Progenitor cell of endocrine pancreas (in vitro differentiated cells): ENCODE measurements at regions not wholly inside any gene's neighbourhood (a gene's known extent, or its start where the extent isn't known, plus 50 kb on each side); places are given as distances from the start of the nearest gene placed in this dataset.

Experiments used
- DNase-seq: peaks from one replicate; pipeline ENCODE4 v3.0.0; 2021; ENCODE audit warnings: low spot score; ENCODE audit not compliant: unreplicated experiment
- H3K27ac Mint-ChIP-seq: 2 replicates; pipeline ENCODE4 v1.8.0; 2021; ENCODE audit warnings: mild to moderate bottlenecking, moderate library complexity, mixed read lengths
- H3K27me3 Mint-ChIP-seq: 2 replicates; pipeline ENCODE4 v1.8.0; 2021; ENCODE audit warnings: mixed read lengths
- H3K36me3 Mint-ChIP-seq: 2 replicates; pipeline ENCODE4 v1.8.0; 2022; ENCODE audit warnings: mixed read lengths; ENCODE audit not compliant: insufficient read depth
- H3K4me1 Mint-ChIP-seq: 2 replicates; pipeline ENCODE4 v1.8.0; 2021; ENCODE audit warnings: low read depth, mixed read lengths
- H3K4me3 Mint-ChIP-seq: 2 replicates; pipeline ENCODE4 v1.8.0; 2021; ENCODE audit warnings: low read depth, mild to moderate bottlenecking, moderate library complexity, mixed read lengths
- H3K9me3 Mint-ChIP-seq: 2 replicates; pipeline ENCODE4 v1.8.0; 2021; ENCODE audit warnings: low read depth, mixed read lengths
- TF ChIP-seq, protein P1 (sequence below): fragments of 200-600 bp; sonication (generic); IDR thresholded peaks from one replicate; pipeline ENCODE4 v1.5.0; 2021; ENCODE audit warnings: antibody characterized with exemption, mild to moderate bottlenecking; ENCODE audit not compliant: unreplicated experiment

DNA sequence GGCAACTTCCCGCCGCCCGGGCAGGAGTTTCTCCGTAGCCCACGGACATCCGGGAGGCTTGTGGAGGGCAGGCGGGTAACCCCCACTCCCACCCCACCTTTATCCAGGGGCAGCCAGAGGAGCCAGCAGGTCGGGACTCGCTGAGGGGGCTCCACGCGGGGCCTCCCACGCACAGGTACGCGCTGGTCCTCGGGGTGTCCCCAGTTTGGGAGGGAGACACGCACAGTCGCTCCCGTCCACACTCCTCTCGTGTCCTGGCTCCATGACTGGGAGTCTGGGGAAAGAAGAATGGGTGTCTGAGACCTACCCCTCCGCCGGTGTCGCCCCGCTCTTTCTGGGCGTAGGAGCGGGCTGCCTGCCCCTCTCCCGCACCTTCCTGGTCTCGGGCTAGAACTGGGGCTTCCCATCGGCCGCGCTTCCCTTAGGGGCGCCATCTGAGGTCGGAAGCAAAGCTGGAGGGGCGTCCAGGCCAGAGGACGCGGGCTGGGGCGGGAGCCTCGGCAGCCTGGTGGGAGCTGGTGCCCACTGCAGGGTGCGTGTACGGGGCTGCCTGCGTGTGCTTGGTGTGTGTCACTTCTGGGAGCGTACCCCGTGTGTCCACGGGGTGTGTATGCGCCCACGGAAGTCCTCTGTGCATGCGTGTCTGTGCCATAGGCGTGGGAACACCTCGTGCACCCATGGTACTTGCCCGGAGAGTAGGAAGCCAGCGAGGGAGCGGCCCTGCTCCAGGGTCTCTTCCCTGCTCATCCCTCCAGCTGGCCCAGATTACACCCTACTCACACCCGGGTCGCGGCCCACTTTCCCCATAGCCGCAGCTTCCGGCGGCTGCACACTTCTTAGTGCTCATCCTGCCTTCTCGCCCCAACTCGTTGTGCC, 73.0 kb upstream of the LEP start:
- H3K36me3 Mint-ChIP-seq: no peaks in the 10 kb centered on the region
- peak overlapping the region; percentile 65 for H3K4me3 Mint-ChIP-seq
- H3K27me3 Mint-ChIP-seq: peaks cover 76% of the 10 kb centered on the region
- H3K27ac Mint-ChIP-seq: no peak overlapping the region
- TF ChIP-seq, protein P1, sequence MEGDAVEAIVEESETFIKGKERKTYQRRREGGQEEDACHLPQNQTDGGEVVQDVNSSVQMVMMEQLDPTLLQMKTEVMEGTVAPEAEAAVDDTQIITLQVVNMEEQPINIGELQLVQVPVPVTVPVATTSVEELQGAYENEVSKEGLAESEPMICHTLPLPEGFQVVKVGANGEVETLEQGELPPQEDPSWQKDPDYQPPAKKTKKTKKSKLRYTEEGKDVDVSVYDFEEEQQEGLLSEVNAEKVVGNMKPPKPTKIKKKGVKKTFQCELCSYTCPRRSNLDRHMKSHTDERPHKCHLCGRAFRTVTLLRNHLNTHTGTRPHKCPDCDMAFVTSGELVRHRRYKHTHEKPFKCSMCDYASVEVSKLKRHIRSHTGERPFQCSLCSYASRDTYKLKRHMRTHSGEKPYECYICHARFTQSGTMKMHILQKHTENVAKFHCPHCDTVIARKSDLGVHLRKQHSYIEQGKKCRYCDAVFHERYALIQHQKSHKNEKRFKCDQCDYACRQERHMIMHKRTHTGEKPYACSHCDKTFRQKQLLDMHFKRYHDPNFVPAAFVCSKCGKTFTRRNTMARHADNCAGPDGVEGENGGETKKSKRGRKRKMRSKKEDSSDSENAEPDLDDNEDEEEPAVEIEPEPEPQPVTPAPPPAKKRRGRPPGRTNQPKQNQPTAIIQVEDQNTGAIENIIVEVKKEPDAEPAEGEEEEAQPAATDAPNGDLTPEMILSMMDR: no peak
- H3K9me3 Mint-ChIP-seq: no peaks in the 10 kb centered on the region
- peaks cover 8% of the 10 kb centered on the region for H3K4me1 Mint-ChIP-seq
- no peak for DNase-seq

DNA sequence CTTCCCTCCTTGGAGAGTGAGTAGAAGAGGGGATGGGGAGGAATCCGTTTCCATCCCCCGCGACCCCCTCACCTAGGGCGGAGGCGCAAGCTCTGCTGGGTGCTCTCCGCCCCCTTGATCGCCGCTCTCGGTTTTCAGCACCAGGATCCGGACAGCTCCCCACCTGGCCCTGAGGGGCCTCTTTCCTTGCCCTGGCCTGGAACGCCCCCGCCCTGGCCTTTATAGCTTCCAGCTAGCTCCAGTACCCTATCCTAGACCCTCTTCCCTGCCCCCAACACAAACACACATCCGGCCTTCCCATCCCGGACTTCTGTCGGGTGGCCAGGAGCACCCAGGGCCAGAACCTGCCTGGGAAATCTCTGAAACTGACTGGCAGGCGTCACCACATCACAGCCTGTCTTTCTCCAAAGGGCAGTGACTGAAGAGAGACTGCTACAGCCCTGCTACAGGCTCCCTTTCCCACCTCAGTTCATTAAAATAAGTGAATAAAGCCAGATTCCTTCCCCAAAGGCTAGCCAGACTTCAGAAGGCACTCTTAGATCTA, 72.3 kb upstream of the LEP start:
- Mint-ChIP-seq H3K9me3 (no peaks in the 10 kb centered on the region), H3K4me1 (peaks cover 8% of the 10 kb centered on the region), H3K4me3 (peak overlapping the region; percentile 65), H3K27me3 (peaks cover 77% of the 10 kb centered on the region), H3K36me3 (no peaks in the 10 kb centered on the region), H3K27ac (peak overlapping the region; percentile 47)
- TF ChIP-seq, protein P1: no peak
- DNase-seq: peak; percentile 81

DNA sequence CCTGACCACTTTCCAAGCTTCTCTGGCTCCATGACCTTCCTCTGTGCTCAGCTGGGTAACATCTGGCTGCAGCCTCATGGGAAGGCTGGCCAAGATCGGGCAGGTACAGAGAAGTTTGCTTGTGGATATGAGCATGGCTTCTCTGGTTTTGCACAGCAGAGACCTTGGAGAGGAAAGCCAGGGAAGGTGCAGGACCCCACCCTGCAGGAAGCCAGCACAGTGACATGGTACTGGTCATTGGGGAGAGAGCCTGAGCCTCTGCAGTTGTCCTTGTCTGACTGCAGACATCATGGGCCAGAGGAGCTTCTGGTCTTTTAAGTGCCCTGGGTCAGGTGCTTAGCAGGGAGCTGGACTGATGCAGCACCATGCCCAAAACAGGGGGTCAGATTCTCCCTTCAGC, 70.6 kb upstream of the LEP start:
- Mint-ChIP-seq H3K9me3 (no peaks in the 10 kb centered on the region), H3K27me3 (peaks cover 79% of the 10 kb centered on the region)

DNA sequence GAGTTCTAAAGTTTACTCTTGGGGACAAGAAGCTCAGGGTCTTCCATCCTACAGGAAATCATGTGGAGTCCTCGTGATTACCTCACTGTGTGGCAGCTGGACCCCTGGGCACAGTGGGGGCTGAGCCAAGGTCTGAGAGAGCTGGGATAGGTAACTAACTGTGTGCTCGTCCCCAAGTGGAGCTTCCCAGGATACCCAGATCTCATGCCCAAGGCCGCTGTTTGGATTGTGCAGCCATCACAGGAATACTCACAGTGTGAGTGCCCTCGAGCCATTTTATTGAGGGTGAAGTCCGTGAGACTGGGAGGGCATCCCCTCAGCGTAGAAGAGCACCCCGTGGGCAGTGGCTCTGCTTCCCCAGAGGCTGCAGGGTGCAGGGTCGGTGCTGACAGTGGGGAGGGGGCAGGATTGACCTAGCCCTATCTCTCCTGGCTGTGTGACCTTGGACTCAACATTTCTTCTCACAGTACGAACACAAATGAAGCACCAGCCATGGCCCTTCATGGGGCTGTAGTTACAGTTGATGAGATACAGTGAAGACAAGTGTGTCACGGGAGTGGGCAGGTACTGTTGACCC, 69.6 kb upstream of the LEP start:
- Mint-ChIP-seq H3K9me3 (no peaks in the 10 kb centered on the region), H3K36me3 (no peaks in the 10 kb centered on the region), H3K4me3 (no peak overlapping the region), H3K4me1 (peaks cover 4% of the 10 kb centered on the region), H3K27me3 (peaks cover 72% of the 10 kb centered on the region), H3K27ac (no peak overlapping the region)
- no peak for DNase-seq
- TF ChIP-seq, protein P1: no peak

More for the DNA sequence above, 70.6 kb upstream of the LEP start:
- H3K36me3 Mint-ChIP-seq: no peaks in the 10 kb centered on the region
- H3K4me3 Mint-ChIP-seq: no peak overlapping the region
- TF ChIP-seq, protein P1: no peak
- no peak overlapping the region for H3K27ac Mint-ChIP-seq
- DNase-seq: no peak
- H3K4me1 Mint-ChIP-seq: peaks cover 4% of the 10 kb centered on the region

DNA sequence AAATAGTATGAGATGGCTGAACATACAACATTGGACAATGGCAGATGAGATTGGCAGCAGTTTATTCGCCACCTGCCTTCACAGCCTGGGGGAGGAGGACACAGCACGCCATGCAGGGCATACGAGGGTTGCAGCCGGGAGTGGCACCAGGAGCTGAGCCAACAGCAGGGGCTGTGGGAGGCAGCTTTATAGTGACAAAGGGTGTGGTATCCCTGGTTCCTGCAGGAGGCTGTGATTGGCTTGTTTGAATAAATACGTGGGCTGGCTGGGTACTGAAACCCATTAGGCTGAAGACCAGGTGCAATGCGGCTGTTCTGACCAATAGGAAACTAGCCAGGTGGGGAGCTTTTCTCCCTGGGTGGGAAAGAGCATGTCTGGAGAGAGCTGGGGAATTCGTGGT, 68.9 kb upstream of the LEP start:
- Mint-ChIP-seq H3K27me3 (peaks cover 76% of the 10 kb centered on the region), H3K4me1 (peaks cover 2% of the 10 kb centered on the region)
- TF ChIP-seq, protein P1: no peak

More for the DNA sequence above, 68.9 kb upstream of the LEP start:
- Mint-ChIP-seq H3K36me3 (no peaks in the 10 kb centered on the region), H3K27ac (no peak overlapping the region), H3K9me3 (no peaks in the 10 kb centered on the region), H3K4me3 (no peak overlapping the region)
- DNase-seq: no peak
